Tibial nerve (tissue), 4 donors: ENCODE measurements at regions not wholly inside any gene's neighbourhood (a gene's known extent, or its start where the extent isn't known, plus 50 kb on each side); places are given as distances from the start of the nearest gene placed in this dataset.

Experiments used
- CTCF ChIP-seq, 5 experiments: fragments of 200-600 bp in 3 of 5; fragments of 450-650 bp in 2 of 5; sonication (generic) in 3 of 5; IDR thresholded peaks; one replicate each; pipeline ENCODE4 v1.5.1; 2016 to 2019; ENCODE audit warnings: antibody characterized with exemption in 5 of 5, mild to moderate bottlenecking in 3 of 5, moderate library complexity in 2 of 5
- EP300 ChIP-seq, 2 donors: sonication (generic); formaldehyde crosslinking; IDR thresholded peaks; one replicate each; pipeline ENCODE4 v1.6.1; 2017; ENCODE audit warnings: antibody characterized with exemption in 2 of 2, mild to moderate bottlenecking in 1 of 2
- POLR2A ChIP-seq, 2 donors: fragments of 450-650 bp; IDR thresholded peaks; one replicate each; pipeline ENCODE4 v1.6.1; 2017; ENCODE audit warnings: antibody characterized with exemption in 2 of 2, mild to moderate bottlenecking in 2 of 2, moderate library complexity in 2 of 2

- TF ChIP-seq POLR2A (IDR thresholded peaks at IDR 0.05) (no peak), CTCF (IDR thresholded peaks at IDR 0.05) (no peak), EP300 (IDR thresholded peaks at IDR 0.05) (no peak)
Measured at GRCh38 chr18:25010623-25011374, 341.2 kb downstream of the ZNF521 start.
